GM19468 (cell line): ENCODE measurements at regions not wholly inside any gene's neighbourhood (a gene's known extent, or its start where the extent isn't known, plus 50 kb on each side); places are given as distances from the start of the nearest gene placed in this dataset.
"Not testable (repeated sequence)": the region's sequence is repeated elsewhere in the genome, so short reads cannot be mapped to it uniquely, and the experiment has no call there.

ENCODE experiments used
- ATAC-seq: cut with Tn5 transposase; IDR thresholded peaks from one replicate; pipeline ENCODE4 v1.9.1; 2021; ENCODE audit warnings: mild to moderate bottlenecking, moderate library complexity, moderate number of reproducible peaks; ENCODE audit not compliant: unreplicated experiment; ENCODE audit errors: extremely low read depth

DNA sequence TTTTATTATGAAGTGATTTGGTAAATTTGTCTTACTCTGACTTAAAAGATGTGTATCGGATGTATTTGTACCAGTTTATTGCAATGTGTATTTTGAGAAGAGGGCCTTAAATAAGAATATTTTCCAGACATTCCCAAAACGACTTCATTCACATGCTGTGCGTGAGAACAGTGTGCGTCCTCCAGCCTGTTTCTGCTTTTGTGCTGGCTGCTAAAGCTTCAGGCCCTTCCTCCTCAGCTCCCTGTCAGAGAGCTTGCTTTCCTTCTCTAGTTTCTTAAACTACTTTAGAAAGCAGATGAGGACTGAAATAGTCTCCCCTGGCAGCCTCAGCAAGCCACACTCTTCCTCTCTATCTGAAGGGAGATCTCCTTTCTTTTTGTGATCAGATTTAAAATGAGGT is 157.8 kb downstream of the SAMD5 start:
- no peak for ATAC-seq

DNA sequence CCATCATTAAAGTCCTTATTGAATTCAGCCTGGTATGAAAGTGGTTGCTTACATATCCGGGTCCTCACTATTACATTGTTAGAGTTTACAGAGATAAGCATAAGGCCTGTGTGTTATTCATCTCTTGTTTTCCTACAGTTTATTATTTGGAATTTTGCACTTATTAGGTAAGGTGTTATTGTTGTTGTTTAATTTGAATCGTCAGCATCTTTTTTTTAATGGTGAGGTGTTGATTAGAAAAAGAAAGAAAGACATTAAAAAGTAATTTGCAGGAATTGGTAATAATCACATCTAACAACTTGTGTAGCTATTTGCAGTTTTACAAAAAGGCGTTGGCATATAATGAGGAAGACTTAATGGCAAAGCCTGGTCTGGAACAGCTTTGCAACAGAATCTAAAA is 158.6 kb downstream of the SAMD5 start:
- no peak for ATAC-seq

DNA sequence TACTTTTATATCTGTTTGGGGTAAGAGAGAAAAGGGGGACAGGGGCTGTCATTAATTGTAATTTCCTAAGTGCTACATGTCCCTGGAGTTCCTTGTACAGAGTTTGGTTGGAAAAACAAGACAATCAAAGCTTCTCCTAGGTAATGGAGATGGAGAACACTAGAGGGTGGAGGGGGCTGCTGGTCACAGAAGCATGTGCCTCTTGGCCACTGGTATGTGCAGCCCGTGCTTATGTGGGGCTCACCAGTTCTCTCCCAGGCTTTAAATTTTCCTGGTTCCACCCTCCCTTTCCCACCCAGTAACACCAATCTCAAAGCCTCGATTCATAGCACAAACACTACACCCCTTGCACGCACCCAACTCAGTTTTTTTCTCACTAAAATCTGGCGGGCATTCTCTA is 165.6 kb downstream of the SAMD5 start:
- ATAC-seq, result no peak

DNA sequence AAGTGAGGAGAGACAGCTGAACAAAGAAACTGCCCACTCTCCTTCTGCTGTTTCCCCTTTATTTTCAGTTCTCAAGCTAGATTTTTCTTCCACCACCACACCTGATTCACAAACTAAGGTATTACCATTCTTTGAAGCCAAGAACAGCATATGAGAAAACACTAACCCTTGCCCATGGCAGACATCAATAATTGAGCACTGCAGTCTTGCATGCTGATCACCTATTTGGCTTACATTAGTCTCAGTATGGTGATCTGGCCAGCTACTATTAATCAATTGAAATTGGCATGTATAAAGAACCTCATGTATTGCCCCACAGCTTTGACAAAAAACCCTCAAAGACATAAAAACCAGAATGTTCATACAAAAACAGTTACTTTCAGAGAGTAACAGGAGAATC is 166.3 kb downstream of the SAMD5 start:
- ATAC-seq, result no peak

DNA sequence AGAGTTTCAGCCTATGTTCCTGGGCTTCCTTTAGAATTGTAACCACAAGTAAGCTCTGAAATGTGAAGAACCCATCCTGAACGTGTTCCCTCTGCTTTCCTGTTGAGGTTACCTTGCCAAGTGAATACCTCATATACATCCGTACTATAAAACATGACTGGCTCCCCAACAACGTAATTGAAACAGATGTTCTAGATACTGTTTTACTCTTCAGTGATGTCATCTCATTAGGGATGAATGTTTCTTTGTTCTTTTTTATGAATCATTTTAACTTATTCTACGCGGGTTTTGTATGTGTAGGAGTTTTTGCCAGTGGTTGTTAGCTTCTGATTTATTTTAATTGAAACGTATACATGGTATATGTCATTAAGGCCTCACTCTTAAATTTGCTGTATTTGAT is 166.8 kb downstream of the SAMD5 start:
- ATAC-seq, result no peak

DNA sequence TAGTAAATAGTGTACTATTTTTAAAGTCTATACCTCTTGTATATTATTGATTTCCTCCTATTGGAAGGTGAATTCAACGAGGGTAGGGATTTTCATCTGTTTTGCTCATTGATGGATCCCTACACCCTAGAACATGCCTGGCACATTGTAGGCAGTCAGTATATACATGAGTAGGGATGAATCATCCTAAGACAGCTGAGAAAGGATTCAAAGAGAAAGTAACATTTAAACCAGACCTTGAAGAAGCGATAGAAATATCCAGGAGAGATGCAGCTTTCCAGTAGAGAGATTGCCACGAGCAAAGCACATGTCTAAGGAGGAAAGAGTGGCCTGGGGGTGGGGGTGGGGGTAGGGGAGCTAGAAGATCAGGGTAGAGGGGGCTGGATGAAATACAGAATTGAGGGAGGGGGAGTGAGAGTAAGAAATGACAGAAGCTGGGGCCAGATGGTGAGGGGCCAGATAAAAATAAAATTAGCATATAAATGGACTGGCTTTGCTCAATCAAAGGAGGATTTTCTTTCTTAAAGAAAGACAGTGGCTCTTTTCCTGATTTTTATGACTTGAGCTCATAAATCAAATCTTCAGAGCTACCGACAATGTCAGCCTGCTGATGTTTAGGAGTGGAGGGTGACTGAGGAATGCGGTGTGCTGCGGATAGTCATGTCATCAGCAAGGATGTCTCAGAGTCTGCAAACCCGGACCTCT is 168.2 kb downstream of the SAMD5 start:
- ATAC-seq, result no peak

DNA sequence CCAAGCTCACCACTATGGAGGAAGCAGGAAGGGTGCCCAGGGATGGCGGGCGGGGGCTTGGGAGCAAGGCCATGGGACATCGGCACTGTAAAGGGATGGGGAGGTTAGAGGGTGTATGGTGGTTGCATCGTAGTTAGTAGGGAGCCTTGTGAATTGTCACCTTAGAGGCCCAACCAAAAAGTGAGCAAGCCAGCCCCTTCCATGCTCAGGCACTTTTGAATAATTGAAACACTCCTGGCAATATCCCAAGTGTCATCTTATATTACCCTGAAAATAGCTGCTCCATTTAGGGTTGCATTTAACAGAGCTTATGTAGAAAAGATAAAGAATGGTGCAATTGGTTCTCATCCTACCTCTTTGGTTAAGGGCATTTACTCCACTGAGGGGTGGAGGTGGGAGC is 169.2 kb downstream of the SAMD5 start:
- ATAC-seq, result no peak

DNA sequence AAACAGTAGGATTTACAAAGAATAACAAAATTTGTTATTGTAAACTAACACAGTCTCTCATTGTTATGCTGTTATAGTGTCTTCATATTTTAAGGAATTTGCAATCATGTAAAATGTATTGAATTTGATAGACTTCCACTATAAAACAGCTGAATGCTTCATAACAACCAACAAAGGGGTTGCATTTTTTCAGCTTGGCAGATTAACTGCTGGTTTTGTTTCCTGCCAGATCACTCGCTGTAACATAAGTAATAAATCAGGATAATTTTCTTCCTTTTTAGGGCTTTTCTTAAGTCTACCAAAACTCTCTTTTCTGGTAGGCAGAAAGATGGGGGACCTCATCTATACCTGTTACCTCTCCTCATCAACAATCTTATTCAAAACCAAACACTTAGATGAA is 169.8 kb downstream of the SAMD5 start:
- no peak for ATAC-seq

DNA sequence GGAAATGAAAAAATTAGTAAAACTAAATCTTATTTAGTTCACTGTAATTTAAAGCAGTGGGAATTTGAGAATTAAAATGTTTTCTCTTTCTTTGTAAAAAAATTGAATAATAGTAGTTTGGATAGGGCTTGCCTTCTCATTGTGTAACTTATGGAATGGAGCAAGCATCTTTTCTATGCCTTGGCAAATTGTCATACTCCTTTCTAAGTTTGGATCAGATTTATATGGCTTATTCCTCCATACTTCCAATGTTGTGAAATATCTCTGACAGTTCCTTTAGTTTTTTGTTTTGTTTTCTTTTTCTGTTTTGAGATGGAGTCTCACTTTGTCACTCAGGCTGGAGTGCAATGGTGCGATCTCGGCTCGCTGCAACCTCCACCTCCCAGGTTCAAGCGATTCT is 176.4 kb downstream of the SAMD5 start:
- no peak for ATAC-seq

DNA sequence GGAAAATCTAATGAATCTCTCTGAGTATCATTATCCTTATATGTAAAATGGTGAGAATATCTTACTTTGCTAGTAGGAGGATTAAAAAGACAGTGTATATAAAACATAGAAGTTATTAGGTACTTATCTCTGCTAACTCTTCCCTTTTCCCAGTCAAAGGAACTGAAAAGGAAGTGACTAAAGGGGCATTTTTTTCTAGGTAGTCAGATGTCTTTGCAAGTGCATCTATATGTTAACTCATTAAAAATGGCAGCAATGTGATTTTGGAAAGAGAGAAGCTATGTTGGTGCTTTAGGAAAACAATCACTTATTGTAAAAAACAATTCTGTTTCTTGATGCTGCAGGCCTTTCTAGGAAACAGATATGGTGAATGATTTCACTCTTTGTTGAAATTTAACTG is 180.9 kb downstream of the SAMD5 start:
- no peak for ATAC-seq

DNA sequence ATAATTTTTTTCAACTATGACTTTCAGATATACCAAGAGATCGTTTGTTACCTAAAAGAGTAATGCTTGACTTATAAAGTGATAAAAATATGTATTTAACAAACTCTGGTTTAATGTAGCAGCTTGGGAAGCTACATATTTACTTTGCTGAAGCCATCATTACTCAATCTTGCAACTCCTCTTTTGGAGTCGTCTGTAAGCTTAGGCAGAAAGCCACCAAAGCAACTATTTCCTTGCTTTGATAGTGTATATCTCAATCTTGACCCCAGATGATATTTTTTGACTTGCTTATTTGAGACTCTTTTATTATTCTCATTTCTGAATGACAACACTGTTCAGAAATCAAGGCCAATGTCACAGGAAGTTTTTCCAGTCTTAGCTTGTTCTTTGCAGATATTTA is 183.0 kb downstream of the SAMD5 start:
- no peak for ATAC-seq

DNA sequence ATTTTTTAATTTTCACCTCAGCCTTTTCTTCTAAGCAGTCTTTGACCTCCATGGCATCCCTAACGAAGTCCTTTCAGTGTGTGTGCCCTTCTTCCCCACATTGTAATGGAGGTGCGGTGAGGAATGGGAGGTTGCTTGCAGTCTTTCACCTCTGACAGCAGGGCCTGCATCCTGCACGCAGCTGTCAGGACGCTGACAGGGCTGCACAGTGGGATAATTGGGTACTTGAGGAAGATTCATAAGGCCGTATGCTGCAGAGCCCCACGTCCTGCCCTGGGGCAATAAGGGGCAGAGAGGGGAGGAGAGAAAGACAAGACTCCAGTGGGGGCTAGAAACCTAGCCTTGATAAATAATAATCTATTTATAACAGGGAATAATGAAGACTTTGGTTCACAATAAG is 184.7 kb downstream of the SAMD5 start:
- ATAC-seq, result no peak

DNA sequence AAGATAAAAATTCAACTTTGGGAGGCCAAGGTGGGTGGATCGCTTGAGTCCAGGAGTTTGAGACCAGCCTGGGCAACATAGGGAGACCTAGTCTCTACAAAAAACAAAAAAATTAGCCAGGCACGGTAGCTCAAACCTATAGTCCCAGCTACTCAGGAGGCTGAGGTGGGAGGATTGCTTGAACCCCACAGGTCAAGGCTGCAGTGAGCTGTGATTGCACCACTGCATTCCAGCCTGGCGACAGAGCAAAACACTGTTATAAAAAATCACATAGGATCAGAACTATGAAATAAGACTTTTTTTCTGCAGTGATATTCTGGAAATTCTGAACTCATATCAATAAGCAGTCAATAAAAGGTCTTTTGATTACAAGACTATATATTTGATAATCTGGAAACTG is 186.1 kb downstream of the SAMD5 start:
- ATAC-seq, result not testable (repeated sequence)

DNA sequence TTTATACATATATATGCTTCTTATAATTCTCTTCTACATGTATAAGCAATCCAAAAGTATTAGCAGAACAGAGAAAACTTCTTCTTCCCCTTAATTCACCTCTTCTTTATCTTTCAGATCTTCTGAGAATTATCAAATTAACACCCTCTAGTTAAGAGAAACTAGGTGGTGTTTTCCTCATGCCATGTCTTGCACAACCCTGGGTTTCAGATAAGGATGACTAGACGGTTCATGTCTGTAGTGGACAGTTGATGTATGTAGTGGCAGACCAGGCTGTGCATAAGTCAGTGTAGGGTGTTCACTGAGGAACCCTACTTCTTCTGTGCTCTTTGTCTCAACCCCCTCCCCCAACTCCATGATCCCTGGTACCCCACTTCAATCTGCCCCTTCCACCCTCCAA is 187.3 kb downstream of the SAMD5 start:
- no peak for ATAC-seq

DNA sequence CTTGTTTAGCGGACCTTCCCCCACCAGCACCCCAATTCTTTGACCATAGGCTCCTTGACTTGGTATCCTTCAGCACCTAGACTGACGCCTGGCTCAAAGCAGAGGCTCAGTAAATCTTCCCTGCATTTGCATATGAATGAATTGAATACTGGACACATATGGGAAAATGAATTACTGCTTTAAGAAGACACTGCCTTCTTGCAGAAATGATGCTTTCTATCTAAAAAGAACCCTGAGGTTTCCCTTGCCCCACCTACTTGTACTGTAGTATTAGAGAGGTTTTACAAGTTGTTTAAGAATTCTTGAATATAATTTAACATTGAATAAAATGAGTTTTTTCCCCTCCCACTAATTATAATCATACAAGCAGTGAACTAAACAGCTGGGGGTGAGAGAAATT is 190.7 kb downstream of the SAMD5 start:
- no peak for ATAC-seq

DNA sequence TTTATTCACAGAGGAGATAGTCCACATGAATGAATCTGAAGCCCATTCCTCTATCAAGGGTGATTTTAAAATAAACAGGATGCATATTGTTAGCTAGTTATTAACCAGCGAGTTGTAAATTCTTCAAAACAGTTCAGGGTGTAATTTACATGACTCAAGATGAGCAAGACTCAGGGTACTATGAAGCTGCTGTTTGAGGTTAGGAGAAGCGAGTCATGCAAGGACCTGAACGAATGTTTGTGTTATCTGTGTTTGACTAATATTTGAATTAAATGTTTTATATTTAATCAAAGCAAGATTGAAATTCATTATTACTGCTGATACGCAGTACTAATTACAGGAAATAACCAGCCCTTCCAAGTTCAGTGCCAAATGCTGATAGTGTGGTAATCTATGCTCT is 191.1 kb downstream of the SAMD5 start:
- ATAC-seq, result no peak

DNA sequence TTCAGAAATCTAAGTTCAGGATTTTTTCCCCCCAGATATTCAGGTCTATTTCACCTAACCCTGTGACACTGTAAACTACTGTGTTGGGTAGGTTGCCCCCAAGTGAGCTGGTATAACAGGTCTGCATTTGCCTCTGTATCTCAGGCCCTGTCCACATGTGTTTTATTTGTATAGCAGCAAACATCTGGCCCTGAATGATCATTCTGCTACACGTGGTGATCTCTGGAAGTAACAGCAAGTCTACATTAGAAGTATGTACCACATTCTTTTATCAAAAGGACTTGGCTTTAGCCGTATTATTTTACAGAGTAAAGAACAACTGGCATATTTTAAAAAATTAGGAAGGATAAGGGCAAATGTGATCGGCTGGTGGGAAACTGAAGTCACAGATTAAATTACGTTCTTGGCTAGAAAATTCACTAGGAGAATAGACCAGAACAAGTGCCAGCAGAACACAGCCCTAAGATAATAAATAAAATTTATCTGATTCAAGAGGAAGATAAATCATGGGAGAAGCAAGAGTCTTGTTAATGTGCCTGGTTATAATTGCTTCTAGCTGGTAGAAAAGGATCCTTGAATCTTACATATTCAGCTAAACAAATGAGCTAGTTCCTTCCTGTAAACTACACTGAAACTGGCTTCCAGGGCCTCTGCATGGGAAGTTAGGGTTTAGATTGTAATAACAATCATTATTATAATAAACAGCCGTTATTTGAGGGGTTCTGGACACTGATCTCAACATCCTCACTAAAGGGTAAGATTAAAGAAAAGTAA is 192.1 kb downstream of the SAMD5 start:
- ATAC-seq, result no peak

DNA sequence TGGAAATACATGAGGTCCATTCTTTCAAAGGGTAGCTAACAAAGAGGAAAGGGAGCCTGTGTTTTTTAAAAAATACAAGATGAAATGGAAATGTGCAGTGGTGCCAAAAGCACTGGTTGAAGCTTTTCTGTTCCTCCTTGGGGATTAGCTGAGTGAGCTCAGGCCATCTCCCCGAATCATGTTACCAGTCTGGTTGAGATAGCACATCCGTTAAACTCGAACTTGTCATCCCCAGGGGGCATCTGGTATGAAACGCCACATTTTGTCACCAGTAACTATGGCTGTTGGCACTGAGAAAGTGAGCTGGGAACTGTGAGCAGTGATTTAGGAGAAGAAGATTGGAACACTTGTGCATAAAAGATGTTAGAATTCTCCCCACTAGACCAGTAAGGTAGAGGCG is 196.2 kb downstream of the SAMD5 start:
- ATAC-seq, result no peak

DNA sequence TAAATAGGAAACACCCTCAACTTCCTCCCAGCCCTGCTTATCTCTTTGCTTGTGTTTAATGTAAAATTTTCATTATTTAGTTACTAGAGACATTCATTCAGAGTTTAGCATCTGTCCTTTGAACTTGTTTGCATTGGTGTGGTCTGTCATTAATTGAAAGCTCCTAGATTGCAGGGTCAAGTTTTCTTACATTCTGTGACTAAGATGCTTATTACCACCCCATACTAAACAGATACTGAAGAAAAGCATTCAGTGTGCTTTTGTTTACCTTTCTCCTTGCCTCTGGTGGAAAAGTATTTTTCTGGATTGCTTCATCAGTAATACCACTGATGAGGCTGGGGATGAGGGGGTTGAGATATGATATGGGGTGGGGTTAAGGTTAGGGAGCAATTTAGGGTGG is 199.0 kb downstream of the SAMD5 start:
- no peak for ATAC-seq

DNA sequence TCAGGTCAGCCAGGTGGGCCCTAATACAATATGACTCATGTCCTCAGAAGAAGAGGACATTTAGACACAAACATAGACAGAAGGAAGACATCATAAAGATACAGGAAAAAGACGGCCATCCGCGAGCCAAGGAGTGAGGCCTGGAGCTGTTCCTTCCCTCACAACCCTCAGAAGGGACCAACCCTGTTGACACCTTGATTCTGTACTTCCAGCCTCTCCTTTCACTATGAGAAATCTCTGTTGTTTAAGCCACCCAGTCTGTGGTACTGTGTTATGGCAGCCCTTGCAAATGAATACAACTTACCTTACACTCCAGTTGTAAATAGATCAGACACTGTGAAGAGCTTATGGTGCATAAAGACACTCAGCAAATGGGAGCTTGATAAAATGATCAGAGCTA is 199.7 kb downstream of the SAMD5 start:
- ATAC-seq, result no peak

DNA sequence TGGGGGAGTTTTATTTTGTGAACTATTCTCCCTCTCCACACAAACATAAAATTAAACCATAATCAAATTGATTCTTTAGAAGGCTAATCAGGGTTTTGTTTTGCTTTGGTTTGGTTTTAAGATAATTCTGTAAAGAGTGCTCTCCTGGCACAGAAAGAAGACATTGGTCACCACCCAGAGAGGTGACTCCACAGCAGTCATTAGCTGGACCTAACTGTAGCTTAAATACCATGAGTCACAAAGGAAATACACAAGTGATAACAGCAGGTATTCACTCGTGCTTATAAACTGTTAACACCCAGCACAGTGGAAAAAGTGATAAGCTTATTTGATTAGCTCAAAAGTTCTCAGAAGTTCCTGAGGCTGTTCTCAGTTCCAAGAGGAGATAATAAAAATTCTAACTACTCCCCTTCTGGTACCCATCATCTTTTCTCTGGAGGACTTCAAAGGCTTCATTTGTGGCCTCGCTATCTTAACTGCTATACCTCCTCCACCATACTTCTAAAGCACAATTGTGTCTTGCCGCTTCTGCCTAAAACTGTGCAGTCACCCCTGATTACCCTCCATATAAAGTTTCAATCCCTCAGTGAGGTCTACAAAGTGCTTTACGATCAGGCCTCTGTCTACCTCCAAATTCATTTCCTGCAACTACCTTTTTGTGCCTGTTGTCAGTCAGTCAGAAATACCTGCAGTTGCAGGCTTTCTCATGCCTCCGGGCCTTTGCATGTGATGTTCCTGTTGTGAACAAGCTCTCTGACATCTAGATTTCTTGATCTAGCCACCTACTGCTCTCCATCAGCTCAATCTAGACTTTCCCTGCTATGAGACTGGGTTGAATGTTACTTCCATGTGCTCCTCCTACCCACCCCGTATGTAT is 201.1 kb downstream of the SAMD5 start:
- no peak for ATAC-seq
